Caco-2 (cell line): ENCODE measurements at regions not wholly inside any gene's neighbourhood (a gene's known extent, or its start where the extent isn't known, plus 50 kb on each side); places are given as distances from the start of the nearest gene placed in this dataset.

ENCODE experiments used
- BruUV-seq: library from RNA; stranded (reverse); fragments of 400-500 nt; replicated peaks from 2 replicates; lab custom pipeline; 2021; lab: Mats Ljungman, UMichigan
- CTCF ChIA-PET: fragments of 300-600 bp; sonication (Branson Sonifier 250); formaldehyde crosslinking; loops from one replicate; lab custom pipeline; 2022; ENCODE audit warnings: antibody characterized with exemption; lab: Charles Lee
- POLR2A ChIA-PET: fragments of 300-600 bp; sonication (Branson Sonifier 250); formaldehyde crosslinking; loops from one replicate; lab custom pipeline; 2022; ENCODE audit warnings: antibody characterized with exemption; lab: Charles Lee
- DNase-seq, 2 experiments: peaks; one replicate each; pipeline versions ENCODE4 v3.0.0 to v3.0.0-alpha.2; 2020 to 2022
- H3K27me3 ChIP-seq: replicated peaks from 2 replicates; pipeline ENCODE4 v1.6.0; 2011; ENCODE audit warnings: low read length; ENCODE audit not compliant: control insufficient read depth, insufficient read depth
- H3K36me3 ChIP-seq: 2 replicates; pipeline ENCODE4 v1.5.1; 2011; ENCODE audit warnings: low read length; ENCODE audit not compliant: control insufficient read depth, insufficient read depth
- H3K4me1 ChIP-seq: fragments of 250-450 bp; sonication (Bioruptor Pico); 2 replicates; pipeline ENCODE4 v1.5.1; 2020; ENCODE audit warnings: mild to moderate bottlenecking
- H3K4me3 ChIP-seq: 2 replicates; pipeline ENCODE4 v1.5.1; 2011; ENCODE audit warnings: low read depth, mild to moderate bottlenecking, control low read depth, low read length
- H3K9me3 ChIP-seq: fragments of 250-450 bp; sonication (Bioruptor Pico); 2 replicates; pipeline ENCODE4 v1.5.1; 2020; ENCODE audit warnings: mild to moderate bottlenecking, moderate library complexity
- H3K27ac Mint-ChIP-seq: one replicate; pipeline ENCODE4 v1.8.0; 2022; ENCODE audit warnings: mixed read lengths; ENCODE audit not compliant: unreplicated experiment
- H3K27me3 Mint-ChIP-seq: one replicate; pipeline ENCODE4 v1.8.0; 2022; ENCODE audit warnings: mixed read lengths; ENCODE audit not compliant: insufficient read depth, unreplicated experiment
- H3K36me3 Mint-ChIP-seq: one replicate; pipeline ENCODE4 v1.8.0; 2022; ENCODE audit warnings: mild to moderate bottlenecking, mixed read lengths; ENCODE audit not compliant: insufficient read depth, unreplicated experiment
- H3K4me1 Mint-ChIP-seq: one replicate; pipeline ENCODE4 v1.8.0; 2022; ENCODE audit warnings: low read depth, mixed read lengths; ENCODE audit not compliant: unreplicated experiment
- H3K4me3 Mint-ChIP-seq: one replicate; pipeline ENCODE4 v1.8.0; 2022; ENCODE audit warnings: mild to moderate bottlenecking, moderate library complexity, mixed read lengths; ENCODE audit not compliant: unreplicated experiment
- H3K9me3 Mint-ChIP-seq: one replicate; pipeline ENCODE4 v1.8.0; 2022; ENCODE audit warnings: mixed read lengths; ENCODE audit not compliant: unreplicated experiment
- intact Hi-C: fragments of 100-400 bp; cut with micrococcal nuclease; formaldehyde crosslinking; loops from one replicate; pipeline ENCODE4 v1.10.0; 2022; ENCODE audit not compliant: unreplicated experiment
- TF ChIP-seq, protein P1 (sequence below), 2 experiments: fragments of 200-600 bp in 1 of 2; IDR thresholded peaks; 1 replicate in 1 of 2; 2 replicates in 1 of 2; pipeline versions ENCODE4 v1.5.1 to v1.8.0; 2011 to 2022; ENCODE audit warnings: antibody characterized with exemption in 1 of 2, control low read depth in 1 of 2, inconsistent platforms in 1 of 2, low read depth in 1 of 2, low read length in 1 of 2, mild to moderate bottlenecking in 1 of 2, moderate library complexity in 1 of 2; ENCODE audit not compliant: insufficient read depth in 1 of 2, severe bottlenecking in 1 of 2, unreplicated experiment in 1 of 2

DNA sequence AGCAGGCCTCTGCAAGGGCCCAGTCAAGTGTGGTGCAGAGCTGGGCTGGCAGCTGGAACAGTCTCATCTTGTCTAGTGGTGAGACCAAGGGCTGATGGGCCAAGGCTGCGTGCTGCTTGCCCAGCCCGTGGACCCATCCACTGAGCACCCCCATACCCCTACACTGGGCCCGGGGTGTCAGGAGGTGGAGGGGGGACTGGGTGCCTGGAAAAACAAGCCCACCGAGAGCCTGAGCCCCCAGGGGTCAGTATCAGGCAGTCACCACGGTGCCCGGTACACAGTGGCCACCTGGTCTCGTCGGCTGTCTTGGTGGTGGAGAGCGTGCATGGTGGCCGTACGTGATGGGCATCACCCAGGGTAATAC is 238.3 kb downstream of the SEC14L1 start:
- Histone ChIP-seq H3K27me3 (no peaks in the 10 kb centered on the region), H3K4me3 (no peak overlapping the region), H3K4me1 (peaks cover 48% of the 10 kb centered on the region), H3K9me3 (no peaks in the 10 kb centered on the region), H3K36me3 (no peaks in the 10 kb centered on the region)
- no peaks in the 10 kb centered on the region for H3K27me3 Mint-ChIP-seq
- TF ChIP-seq, protein P1, sequence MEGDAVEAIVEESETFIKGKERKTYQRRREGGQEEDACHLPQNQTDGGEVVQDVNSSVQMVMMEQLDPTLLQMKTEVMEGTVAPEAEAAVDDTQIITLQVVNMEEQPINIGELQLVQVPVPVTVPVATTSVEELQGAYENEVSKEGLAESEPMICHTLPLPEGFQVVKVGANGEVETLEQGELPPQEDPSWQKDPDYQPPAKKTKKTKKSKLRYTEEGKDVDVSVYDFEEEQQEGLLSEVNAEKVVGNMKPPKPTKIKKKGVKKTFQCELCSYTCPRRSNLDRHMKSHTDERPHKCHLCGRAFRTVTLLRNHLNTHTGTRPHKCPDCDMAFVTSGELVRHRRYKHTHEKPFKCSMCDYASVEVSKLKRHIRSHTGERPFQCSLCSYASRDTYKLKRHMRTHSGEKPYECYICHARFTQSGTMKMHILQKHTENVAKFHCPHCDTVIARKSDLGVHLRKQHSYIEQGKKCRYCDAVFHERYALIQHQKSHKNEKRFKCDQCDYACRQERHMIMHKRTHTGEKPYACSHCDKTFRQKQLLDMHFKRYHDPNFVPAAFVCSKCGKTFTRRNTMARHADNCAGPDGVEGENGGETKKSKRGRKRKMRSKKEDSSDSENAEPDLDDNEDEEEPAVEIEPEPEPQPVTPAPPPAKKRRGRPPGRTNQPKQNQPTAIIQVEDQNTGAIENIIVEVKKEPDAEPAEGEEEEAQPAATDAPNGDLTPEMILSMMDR (IDR thresholded peaks at IDR 0.05; ENCODE audit: insufficient read depth in 1 of 2, low read depth in 1 of 2, low read length in 1 of 2, severe bottlenecking in 1 of 2, unreplicated experiment in 1 of 2) = no peak
- DNase-seq = no peak
- H3K36me3 Mint-ChIP-seq = peaks cover 37% of the 10 kb centered on the region
- H3K9me3 Mint-ChIP-seq = no peaks in the 10 kb centered on the region
- no peak overlapping the region for H3K4me3 Mint-ChIP-seq
- no peak overlapping the region for H3K27ac Mint-ChIP-seq
- ChIA-PET POLR2A (no interaction called here), CTCF (no interaction called here)
- no TSS peak for BruUV-seq
- intact Hi-C loops = no loop called here
- H3K4me1 Mint-ChIP-seq = peaks cover 30% of the 10 kb centered on the region

DNA sequence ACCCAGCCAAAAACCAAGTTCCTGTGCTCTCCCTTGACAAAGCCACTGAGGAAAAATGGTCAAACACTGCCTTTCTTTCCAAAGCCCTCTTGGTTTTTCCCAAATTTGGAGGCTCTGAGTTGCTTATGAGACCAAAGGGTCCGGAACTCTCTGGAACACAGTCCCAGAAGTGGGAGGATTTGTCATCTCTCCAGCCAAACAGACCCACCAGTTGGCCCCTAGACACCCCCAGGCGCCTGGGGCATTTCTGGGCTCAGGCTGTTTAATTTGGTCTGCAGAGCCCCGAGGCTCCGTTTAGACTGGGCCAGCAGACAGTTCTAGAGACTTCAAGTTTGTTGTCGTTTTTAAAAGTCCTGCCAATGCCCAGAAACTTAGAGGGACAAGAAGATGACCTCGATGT is 239.1 kb downstream of the SEC14L1 start:
- no peak for DNase-seq
- POLR2A ChIA-PET = no interaction called here
- BruUV-seq = no TSS peak
- CTCF ChIA-PET = no interaction called here
- no peak overlapping the region for H3K27ac Mint-ChIP-seq
- no peaks in the 10 kb centered on the region for H3K27me3 Mint-ChIP-seq
- H3K4me3 ChIP-seq = no peak overlapping the region
- peaks cover 41% of the 10 kb centered on the region for H3K4me1 ChIP-seq
- no peaks in the 10 kb centered on the region for H3K27me3 ChIP-seq
- no peaks in the 10 kb centered on the region for H3K36me3 ChIP-seq
- peaks cover 29% of the 10 kb centered on the region for H3K4me1 Mint-ChIP-seq
- H3K4me3 Mint-ChIP-seq = no peak overlapping the region
- H3K36me3 Mint-ChIP-seq = peaks cover 36% of the 10 kb centered on the region
- intact Hi-C loops = no loop called here
- no peaks in the 10 kb centered on the region for H3K9me3 ChIP-seq
- TF ChIP-seq, protein P1 (IDR thresholded peaks at IDR 0.05; ENCODE audit: insufficient read depth in 1 of 2, low read depth in 1 of 2, low read length in 1 of 2, severe bottlenecking in 1 of 2, unreplicated experiment in 1 of 2) = no peak
- no peaks in the 10 kb centered on the region for H3K9me3 Mint-ChIP-seq

DNA sequence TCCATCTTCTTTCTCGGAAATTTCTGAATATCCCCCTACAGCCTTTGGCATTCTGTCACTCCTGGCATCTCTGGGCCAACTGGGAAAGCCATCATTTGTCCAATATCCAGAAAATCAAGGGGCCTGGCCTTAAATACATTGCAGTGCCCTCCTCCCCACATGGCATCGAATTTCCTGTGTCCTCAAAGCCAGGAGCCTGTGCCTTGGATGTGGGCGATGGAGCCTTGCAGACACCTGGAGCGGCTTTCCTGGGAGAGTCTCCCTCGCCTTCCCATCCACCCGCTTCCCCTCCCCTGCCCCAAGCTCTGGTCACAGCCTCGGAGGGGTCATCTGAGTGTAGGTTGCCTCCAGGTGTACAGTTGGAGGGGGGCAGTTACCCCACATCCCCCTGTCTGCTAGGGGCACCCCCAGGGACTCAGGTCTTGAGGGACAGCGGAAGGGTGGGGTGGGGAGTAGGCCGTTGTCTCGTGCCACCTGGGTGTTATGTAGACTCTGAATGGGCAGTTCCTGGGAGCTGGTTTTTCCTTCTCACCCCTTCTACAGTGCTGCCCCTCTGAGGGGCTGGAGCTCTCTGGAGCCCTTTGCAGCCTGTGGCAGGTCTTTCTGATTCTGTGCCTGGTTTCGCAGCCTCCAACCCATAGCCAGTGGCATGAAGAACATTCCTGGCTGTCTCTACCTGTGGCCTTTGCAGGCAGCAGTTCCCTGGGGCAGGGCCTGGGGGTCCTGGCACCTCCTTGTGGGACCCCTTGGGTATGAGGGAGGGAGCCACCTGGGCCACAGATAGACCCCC is 239.8 kb downstream of the SEC14L1 start:
- no TSS peak for BruUV-seq
- ChIA-PET CTCF (no interaction called here), POLR2A (no interaction called here)
- peaks cover 37% of the 10 kb centered on the region for H3K4me1 ChIP-seq
- H3K27me3 ChIP-seq = no peaks in the 10 kb centered on the region
- peaks cover 31% of the 10 kb centered on the region for H3K36me3 Mint-ChIP-seq
- H3K9me3 ChIP-seq = no peaks in the 10 kb centered on the region
- no peak overlapping the region for H3K4me3 Mint-ChIP-seq
- no peaks in the 10 kb centered on the region for H3K36me3 ChIP-seq
- H3K4me1 Mint-ChIP-seq = peaks cover 21% of the 10 kb centered on the region
- no peaks in the 10 kb centered on the region for H3K9me3 Mint-ChIP-seq
- no peak overlapping the region for H3K27ac Mint-ChIP-seq
- TF ChIP-seq, protein P1 (IDR thresholded peaks at IDR 0.05; ENCODE audit: insufficient read depth in 1 of 2, low read depth in 1 of 2, low read length in 1 of 2, severe bottlenecking in 1 of 2, unreplicated experiment in 1 of 2) = no peak
- H3K4me3 ChIP-seq = no peak overlapping the region
- no peak for DNase-seq
- no peaks in the 10 kb centered on the region for H3K27me3 Mint-ChIP-seq
- intact Hi-C loops = no loop called here
